Astrocyte (in vitro differentiated cells and primary cell): ENCODE measurements at regions not wholly inside any gene's neighbourhood (a gene's known extent, or its start where the extent isn't known, plus 50 kb on each side); places are given as distances from the start of the nearest gene placed in this dataset.

Source experiments
- CTCF ChIP-seq: IDR thresholded peaks from 2 replicates; pipeline ENCODE4 v1.5.1; 2011; ENCODE audit warnings: low read depth, mild to moderate bottlenecking, inconsistent platforms, low read length, moderate library complexity; ENCODE audit not compliant: insufficient read depth
- EZH2 ChIP-seq: IDR thresholded peaks from 2 replicates; pipeline ENCODE4 v1.6.1; 2012; ENCODE audit warnings: mild to moderate bottlenecking, low read length, inconsistent platforms; ENCODE audit not compliant: insufficient read depth

DNA sequence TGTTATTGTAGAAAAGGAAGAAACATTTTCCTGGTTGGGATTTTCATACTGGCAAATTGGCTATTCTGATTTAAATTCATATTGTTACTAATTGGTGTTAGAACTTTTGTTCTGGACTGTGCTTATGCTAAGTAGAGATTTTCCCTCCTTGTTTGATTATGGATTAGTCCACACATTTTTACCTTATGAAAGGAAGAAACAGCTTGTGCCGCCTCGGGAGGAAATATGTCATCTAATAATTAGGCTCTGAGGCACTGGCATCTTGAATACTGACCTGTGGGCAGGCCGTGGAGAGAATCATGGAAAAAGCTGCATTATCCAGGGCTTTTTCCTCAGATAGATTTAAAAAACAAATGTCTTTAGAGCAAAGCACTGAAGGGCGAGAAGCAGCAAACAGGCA, 344.3 kb upstream of the TBL1XR1 start:
- TF ChIP-seq CTCF = no peak
- no peak for TF ChIP-seq EZH2
